ENCODE measurements at regions not wholly inside any gene's neighbourhood (a gene's known extent, or its start where the extent isn't known, plus 50 kb on each side); places are given as distances from the start of the nearest gene placed in this dataset.

- TF ChIP-seq CTCF (IDR thresholded peaks at IDR 0.05) (no peak), POLR2AphosphoS5 (IDR thresholded peaks at IDR 0.05; ENCODE audit: low read depth, low read length) (no peak), SIN3A (IDR thresholded peaks at IDR 0.05; ENCODE audit: borderline replicate concordance, insufficient read depth, low read depth, low read length) (no peak), TCF7L2 (IDR thresholded peaks at IDR 0.05; ENCODE audit: low read depth, low read length) (no peak)
These were observed 128.0 kb downstream of the SETD4 start for GRCh38 chr21:35932232-35932911.
